HepG2 (cell line): ENCODE measurements at regions not wholly inside any gene's neighbourhood (a gene's known extent, or its start where the extent isn't known, plus 50 kb on each side); places are given as distances from the start of the nearest gene placed in this dataset.

Source experiments
- ATAC-seq: fragments of 200-7000 bp; cut with Tn5 transposase; 3 replicates; pipeline ENCODE4 v1.9.1; 2020; ENCODE audit warnings: mild to moderate bottlenecking, moderate library complexity
- BruUV-seq: library from RNA; stranded (reverse); fragments of 400-500 nt; replicated peaks from 2 replicates; lab custom pipeline; 2021; lab: Mats Ljungman, UMichigan
- CTCF ChIA-PET: fragments of 300-600 bp; formaldehyde crosslinking; extraction: SDS; loops from one replicate; lab custom pipeline; 2021; ENCODE audit warnings: low total read pairs, inconsistent platforms, low intra/inter-chr PET ratio; lab: Yijun Ruan, JAX
- POLR2A ChIA-PET: fragments of 350-600 bp; sonication (Branson Sonifier 250); formaldehyde crosslinking; loops from one replicate; lab custom pipeline; 2020; ENCODE audit warnings: antibody characterized with exemption, inconsistent platforms; lab: Yijun Ruan, JAX
- DNase-seq: peaks from one replicate; pipeline ENCODE4 v3.0.0-alpha.2; 2015; ENCODE audit warnings: low spot score
- FAIRE-seq: peaks from 3 replicates; lab custom pipeline; 2011; peaks lifted over from hg19 to GRCh38; lab: Jason Lieb, UNC
- H2AFZ ChIP-seq: one replicate; pipeline ENCODE4 v1.6.1; 2011; ENCODE audit warnings: low read length, inconsistent platforms
- H3K27ac ChIP-seq: fragments of 300-600 bp; 3 replicates; pipeline ENCODE4 v1.8.0; 2011; ENCODE audit warnings: mixed run types, mild to moderate bottlenecking, mixed read lengths, low read length, inconsistent platforms; ENCODE audit not compliant: insufficient read depth; ENCODE audit errors: extremely low read length
- H3K27me3 ChIP-seq, 2 experiments: fragments of 200-600 bp in 1 of 2; 2 replicates in 1 of 2; 3 replicates in 1 of 2; pipeline versions ENCODE4 v1.6.0 to v1.8.0; 2011; ENCODE audit warnings: low read length in 2 of 2, mild to moderate bottlenecking in 2 of 2, moderate library complexity in 2 of 2, inconsistent platforms in 1 of 2; ENCODE audit not compliant: insufficient read depth in 2 of 2, control insufficient read depth in 1 of 2
- H3K36me3 ChIP-seq, 2 experiments: fragments of 200-600 bp in 1 of 2; replicated peaks in 1 of 2; 2 replicates in 1 of 2; 3 replicates in 1 of 2; pipeline versions ENCODE4 v1.5.1 to v1.8.0; 2011; ENCODE audit warnings: low read length in 2 of 2, inconsistent platforms in 1 of 2; ENCODE audit not compliant: insufficient read depth in 2 of 2, control insufficient read depth in 1 of 2
- H3K4me1 ChIP-seq: 2 replicates; pipeline ENCODE4 v1.5.1; 2012; ENCODE audit warnings: low read length, inconsistent platforms; ENCODE audit not compliant: insufficient read depth
- H3K4me2 ChIP-seq: 2 replicates; pipeline ENCODE4 v1.6.0; 2011; ENCODE audit warnings: low read depth, low read length, inconsistent platforms
- H3K4me3 ChIP-seq, 3 experiments: fragments of 200-600 bp in 1 of 3; sonication (generic), shearing (Covaris generic) in 1 of 3; replicated peaks in 1 of 3; 2 replicates each; pipeline ENCODE4 v1.5.1; 2011 to 2016; ENCODE audit warnings: low read length in 3 of 3, inconsistent platforms in 2 of 3, low read depth in 2 of 3, mild to moderate bottlenecking in 2 of 3, control low read depth in 1 of 3, mixed read lengths in 1 of 3; ENCODE audit not compliant: insufficient read depth in 1 of 3
- H3K79me2 ChIP-seq: one replicate; pipeline ENCODE4 v1.6.1; 2011; ENCODE audit warnings: low read length, inconsistent platforms; ENCODE audit not compliant: insufficient read depth
- H3K9ac ChIP-seq: 2 replicates; pipeline ENCODE4 v1.6.0; 2011; ENCODE audit warnings: mild to moderate bottlenecking, low read depth, low read length, inconsistent platforms; ENCODE audit not compliant: insufficient read depth
- H3K9me3 ChIP-seq: 2 replicates; pipeline ENCODE4 v1.5.1; 2012; ENCODE audit warnings: mild to moderate bottlenecking, low read length
- H4K20me1 ChIP-seq: 2 replicates; pipeline ENCODE4 v1.6.0; 2011; ENCODE audit warnings: inconsistent platforms, mild to moderate bottlenecking, low read length, moderate library complexity; ENCODE audit not compliant: insufficient read depth
- CEBPG ChIP-seq: IDR thresholded peaks from 2 replicates; pipeline ENCODE4 v1.6.1; 2016
- KDM1A ChIP-seq: IDR thresholded peaks from 2 replicates; pipeline ENCODE4 v1.6.1; 2016; ENCODE audit warnings: missing compliant biosample characterization
- NFRKB ChIP-seq: fragments of 450-650 bp; IDR thresholded peaks from 2 replicates; pipeline ENCODE4 v1.6.1; 2017
- PRPF4 ChIP-seq: fragments of 200-400 bp; formaldehyde crosslinking; IDR thresholded peaks from 2 replicates; pipeline ENCODE4 v1.6.1; 2016; ENCODE audit warnings: low read length, low read depth; ENCODE audit not compliant: poor library complexity, severe bottlenecking
- RAD21 ChIP-seq: fragments of 450-650 bp; formaldehyde crosslinking; IDR thresholded peaks from 2 replicates; pipeline ENCODE4 v1.5.0; 2020; ENCODE audit warnings: mild to moderate bottlenecking
- RFXAP ChIP-seq: sonication (generic); formaldehyde crosslinking; IDR thresholded peaks from 2 replicates; pipeline ENCODE4 v1.4.0; 2020; ENCODE audit warnings: missing genetic modification reagents, borderline replicate concordance
- SP2 ChIP-seq: sonication (generic); formaldehyde crosslinking; IDR thresholded peaks from 2 replicates; pipeline ENCODE4 v1.5.1; 2020; ENCODE audit warnings: mild to moderate bottlenecking, missing genetic modification reagents
- ZNF652 ChIP-seq: IDR thresholded peaks from 2 replicates; pipeline ENCODE4 v1.6.1; 2016; ENCODE audit warnings: low read depth, borderline replicate concordance
- ZNF780A ChIP-seq: sonication (generic); formaldehyde crosslinking; IDR thresholded peaks from 2 replicates; pipeline ENCODE4 v1.8.0; 2022; ENCODE audit warnings: mild to moderate bottlenecking, missing genetic modification reagents, moderate library complexity
- WGBS: methylation state at CpG from one replicate; pipeline ENCODE4 v1.1.6; 2017; ENCODE audit warnings: low lambda C conversion rate; 5-methylcytosine and 5-hydroxymethylcytosine counted together
- in situ Hi-C: cut with HindIII; loops from 2 replicates; pipeline ENCODE4 v1.10.0; 2017; ENCODE audit warnings: low pct_unique_long_range_greater_than_20kb; ENCODE audit not compliant: extremely low pct_ligation_motif_present
- intact Hi-C: fragments of 100-400 bp; cut with micrococcal nuclease; formaldehyde crosslinking; loops from one replicate; pipeline ENCODE4 v1.10.0; 2022; ENCODE audit not compliant: unreplicated experiment
- TF ChIP-seq, protein P1 (sequence below): sonication (generic); formaldehyde crosslinking; IDR thresholded peaks from 2 replicates; pipeline ENCODE4 v1.5.1; 2020; ENCODE audit warnings: mild to moderate bottlenecking, missing genetic modification reagents, borderline replicate concordance
- TF ChIP-seq, protein P2 (sequence below): fragments of 450-650 bp; IDR thresholded peaks from 2 replicates; pipeline ENCODE4 v1.6.1; 2017; ENCODE audit warnings: mild to moderate bottlenecking
- TF ChIP-seq, protein P3 (sequence below): sonication (generic); formaldehyde crosslinking; IDR thresholded peaks from one replicate; pipeline ENCODE4 v1.5.1; 2020; ENCODE audit warnings: mild to moderate bottlenecking, missing genetic modification reagents; ENCODE audit errors: not compliant biosample characterization
- TF ChIP-seq, protein P4 (sequence below): sonication (generic); formaldehyde crosslinking; IDR thresholded peaks from 2 replicates; pipeline ENCODE4 v1.5.0; 2020; ENCODE audit warnings: missing genetic modification reagents, mild to moderate bottlenecking, borderline replicate concordance

DNA sequence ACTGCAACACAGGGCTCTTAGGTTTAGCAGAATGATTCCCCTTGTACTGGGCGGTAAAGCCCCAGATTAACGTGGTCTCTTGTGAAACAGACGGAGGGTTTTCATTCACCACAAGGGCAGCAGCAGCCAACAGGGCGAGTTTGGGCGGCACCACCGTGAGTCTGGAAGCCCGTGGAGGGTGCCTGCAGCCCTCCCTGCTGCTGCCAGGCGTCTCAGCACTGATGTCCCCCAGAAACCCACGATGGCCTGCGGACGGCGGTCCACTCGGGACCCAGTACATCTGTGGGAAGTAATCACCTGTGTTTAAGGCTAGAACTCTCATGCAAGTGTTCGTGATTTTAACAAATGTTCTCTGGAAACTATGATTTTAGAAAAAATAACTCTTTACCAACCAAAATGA lies 67.8 kb downstream of the IRX2 start:
- in situ Hi-C loops: no loop called here
- Histone ChIP-seq H3K27me3 (peaks cover 1 to 18% of the 10 kb centered on the region in 2 experiments; a peak in 2 of 5 replicates), H2AFZ (no peak overlapping the region), H3K9me3 (no peaks in the 10 kb centered on the region), H3K4me3 (no peak overlapping the region), H3K79me2 (no peaks in the 10 kb centered on the region), H3K4me1 (no peaks in the 10 kb centered on the region), H4K20me1 (no peaks in the 10 kb centered on the region), H3K4me2 (no peak overlapping the region), H3K36me3 (no peaks in the 10 kb centered on the region), H3K9ac (no peak overlapping the region), H3K27ac (no peak overlapping the region)
- FAIRE-seq (no peak), ATAC-seq (no peak), DNase-seq (no peak)
- WGBS: 16% methylated on average over 4 of the region's 14 CpGs
- POLR2A ChIA-PET: no interaction called here
- intact Hi-C loops: no loop called here
- CTCF ChIA-PET: no interaction called here
- no TSS peak for BruUV-seq
- TF ChIP-seq RAD21 (CRISPR knock-in tag) (no peak), ZNF780A (no peak), SP2 (CRISPR knock-in tag) (no peak), KDM1A (CRISPR knock-in tag) (no peak), ZNF652 (CRISPR knock-in tag) (no peak), NFRKB (no peak), PRPF4 (no peak), CEBPG (CRISPR knock-in tag) (no peak), RFXAP (CRISPR knock-in tag) (no peak)
- TF ChIP-seq, protein P1, sequence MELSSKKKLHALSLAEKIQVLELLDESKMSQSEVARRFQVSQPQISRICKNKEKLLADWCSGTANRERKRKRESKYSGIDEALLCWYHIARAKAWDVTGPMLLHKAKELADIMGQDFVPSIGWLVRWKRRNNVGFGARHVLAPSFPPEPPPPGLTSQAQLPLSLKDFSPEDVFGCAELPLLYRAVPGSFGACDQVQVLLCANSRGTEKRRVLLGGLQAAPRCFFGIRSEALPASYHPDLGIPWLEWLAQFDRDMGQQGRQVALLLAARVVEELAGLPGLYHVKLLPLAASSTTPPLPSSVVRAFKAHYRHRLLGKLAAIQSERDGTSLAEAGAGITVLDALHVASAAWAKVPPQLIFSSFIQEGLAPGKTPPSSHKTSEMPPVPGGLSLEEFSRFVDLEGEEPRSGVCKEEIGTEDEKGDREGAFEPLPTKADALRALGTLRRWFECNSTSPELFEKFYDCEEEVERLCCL (CRISPR knock-in tag): no peak
- TF ChIP-seq, protein P2, sequence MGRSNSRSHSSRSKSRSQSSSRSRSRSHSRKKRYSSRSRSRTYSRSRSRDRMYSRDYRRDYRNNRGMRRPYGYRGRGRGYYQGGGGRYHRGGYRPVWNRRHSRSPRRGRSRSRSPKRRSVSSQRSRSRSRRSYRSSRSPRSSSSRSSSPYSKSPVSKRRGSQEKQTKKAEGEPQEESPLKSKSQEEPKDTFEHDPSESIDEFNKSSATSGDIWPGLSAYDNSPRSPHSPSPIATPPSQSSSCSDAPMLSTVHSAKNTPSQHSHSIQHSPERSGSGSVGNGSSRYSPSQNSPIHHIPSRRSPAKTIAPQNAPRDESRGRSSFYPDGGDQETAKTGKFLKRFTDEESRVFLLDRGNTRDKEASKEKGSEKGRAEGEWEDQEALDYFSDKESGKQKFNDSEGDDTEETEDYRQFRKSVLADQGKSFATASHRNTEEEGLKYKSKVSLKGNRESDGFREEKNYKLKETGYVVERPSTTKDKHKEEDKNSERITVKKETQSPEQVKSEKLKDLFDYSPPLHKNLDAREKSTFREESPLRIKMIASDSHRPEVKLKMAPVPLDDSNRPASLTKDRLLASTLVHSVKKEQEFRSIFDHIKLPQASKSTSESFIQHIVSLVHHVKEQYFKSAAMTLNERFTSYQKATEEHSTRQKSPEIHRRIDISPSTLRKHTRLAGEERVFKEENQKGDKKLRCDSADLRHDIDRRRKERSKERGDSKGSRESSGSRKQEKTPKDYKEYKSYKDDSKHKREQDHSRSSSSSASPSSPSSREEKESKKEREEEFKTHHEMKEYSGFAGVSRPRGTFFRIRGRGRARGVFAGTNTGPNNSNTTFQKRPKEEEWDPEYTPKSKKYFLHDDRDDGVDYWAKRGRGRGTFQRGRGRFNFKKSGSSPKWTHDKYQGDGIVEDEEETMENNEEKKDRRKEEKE: no peak
- TF ChIP-seq, protein P3, sequence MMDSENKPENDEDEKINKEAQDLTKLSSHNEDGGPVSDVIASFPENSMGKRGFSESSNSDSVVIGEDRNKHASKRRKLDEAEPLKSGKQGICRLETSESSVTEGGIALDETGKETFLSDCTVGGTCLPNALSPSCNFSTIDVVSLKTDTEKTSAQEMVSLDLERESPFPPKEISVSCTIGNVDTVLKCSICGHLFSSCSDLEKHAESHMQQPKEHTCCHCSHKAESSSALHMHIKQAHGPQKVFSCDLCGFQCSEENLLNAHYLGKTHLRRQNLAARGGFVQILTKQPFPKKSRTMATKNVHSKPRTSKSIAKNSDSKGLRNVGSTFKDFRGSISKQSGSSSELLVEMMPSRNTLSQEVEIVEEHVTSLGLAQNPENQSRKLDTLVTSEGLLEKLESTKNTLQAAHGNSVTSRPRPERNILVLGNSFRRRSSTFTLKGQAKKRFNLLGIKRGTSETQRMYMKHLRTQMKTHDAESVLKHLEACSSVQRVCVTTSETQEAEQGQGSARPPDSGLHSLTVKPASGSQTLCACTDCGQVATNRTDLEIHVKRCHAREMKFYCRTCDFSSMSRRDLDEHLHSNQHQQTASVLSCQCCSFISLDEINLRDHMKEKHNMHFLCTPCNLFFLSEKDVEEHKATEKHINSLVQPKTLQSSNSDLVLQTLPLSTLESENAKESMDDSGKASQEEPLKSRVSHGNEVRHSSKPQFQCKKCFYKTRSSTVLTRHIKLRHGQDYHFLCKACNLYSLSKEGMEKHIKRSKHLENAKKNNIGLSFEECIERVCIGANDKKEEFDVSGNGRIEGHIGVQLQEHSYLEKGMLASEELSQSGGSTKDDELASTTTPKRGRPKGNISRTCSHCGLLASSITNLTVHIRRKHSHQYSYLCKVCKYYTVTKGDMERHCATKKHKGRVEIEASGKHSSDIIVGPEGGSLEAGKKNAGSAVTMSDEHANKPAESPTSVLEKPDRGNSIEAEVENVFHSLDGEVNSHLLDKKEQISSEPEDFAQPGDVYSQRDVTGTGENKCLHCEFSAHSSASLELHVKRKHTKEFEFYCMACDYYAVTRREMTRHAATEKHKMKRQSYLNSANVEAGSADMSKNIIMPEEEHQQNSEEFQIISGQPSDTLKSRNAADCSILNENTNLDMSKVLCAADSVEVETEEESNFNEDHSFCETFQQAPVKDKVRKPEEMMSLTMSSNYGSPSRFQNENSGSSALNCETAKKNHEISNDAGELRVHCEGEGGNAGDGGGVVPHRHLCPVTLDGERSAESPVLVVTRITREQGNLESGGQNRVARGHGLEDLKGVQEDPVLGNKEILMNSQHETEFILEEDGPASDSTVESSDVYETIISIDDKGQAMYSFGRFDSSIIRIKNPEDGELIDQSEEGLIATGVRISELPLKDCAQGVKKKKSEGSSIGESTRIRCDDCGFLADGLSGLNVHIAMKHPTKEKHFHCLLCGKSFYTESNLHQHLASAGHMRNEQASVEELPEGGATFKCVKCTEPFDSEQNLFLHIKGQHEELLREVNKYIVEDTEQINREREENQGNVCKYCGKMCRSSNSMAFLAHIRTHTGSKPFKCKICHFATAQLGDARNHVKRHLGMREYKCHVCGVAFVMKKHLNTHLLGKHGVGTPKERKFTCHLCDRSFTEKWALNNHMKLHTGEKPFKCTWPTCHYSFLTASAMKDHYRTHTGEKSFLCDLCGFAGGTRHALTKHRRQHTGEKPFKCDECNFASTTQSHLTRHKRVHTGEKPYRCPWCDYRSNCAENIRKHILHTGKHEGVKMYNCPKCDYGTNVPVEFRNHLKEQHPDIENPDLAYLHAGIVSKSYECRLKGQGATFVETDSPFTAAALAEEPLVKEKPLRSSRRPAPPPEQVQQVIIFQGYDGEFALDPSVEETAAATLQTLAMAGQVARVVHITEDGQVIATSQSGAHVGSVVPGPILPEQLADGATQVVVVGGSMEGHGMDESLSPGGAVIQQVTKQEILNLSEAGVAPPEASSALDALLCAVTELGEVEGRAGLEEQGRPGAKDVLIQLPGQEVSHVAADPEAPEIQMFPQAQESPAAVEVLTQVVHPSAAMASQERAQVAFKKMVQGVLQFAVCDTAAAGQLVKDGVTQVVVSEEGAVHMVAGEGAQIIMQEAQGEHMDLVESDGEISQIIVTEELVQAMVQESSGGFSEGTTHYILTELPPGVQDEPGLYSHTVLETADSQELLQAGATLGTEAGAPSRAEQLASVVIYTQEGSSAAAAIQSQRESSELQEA: no peak
- TF ChIP-seq, protein P4, sequence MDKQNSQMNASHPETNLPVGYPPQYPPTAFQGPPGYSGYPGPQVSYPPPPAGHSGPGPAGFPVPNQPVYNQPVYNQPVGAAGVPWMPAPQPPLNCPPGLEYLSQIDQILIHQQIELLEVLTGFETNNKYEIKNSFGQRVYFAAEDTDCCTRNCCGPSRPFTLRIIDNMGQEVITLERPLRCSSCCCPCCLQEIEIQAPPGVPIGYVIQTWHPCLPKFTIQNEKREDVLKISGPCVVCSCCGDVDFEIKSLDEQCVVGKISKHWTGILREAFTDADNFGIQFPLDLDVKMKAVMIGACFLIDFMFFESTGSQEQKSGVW: no peak
